ENCODE measurements at regions not wholly inside any gene's neighbourhood (a gene's known extent, or its start where the extent isn't known, plus 50 kb on each side); places are given as distances from the start of the nearest gene placed in this dataset.
"Not testable (repeated sequence)": the region's sequence is repeated elsewhere in the genome, so short reads cannot be mapped to it uniquely, and the experiment has no call there.

GRCh38 chr4:14335872-14336271 lies 666.4 kb upstream of the CPEB2 start:
- no peak for DNase-seq

- no peak for DNase-seq
These were observed 665.6 kb upstream of the CPEB2 start for GRCh38 chr4:14336656-14337055.

- DNase-seq = no peak
These were observed 664.2 kb upstream of the CPEB2 start for GRCh38 chr4:14337892-14338584.

- DNase-seq = no peak
These were observed 663.6 kb upstream of the CPEB2 start for GRCh38 chr4:14338585-14339265.

GRCh38 chr4:14339715-14340114 lies 662.6 kb upstream of the CPEB2 start:
- DNase-seq = no peak

- DNase-seq = no peak
These were observed 662.0 kb upstream of the CPEB2 start for GRCh38 chr4:14340321-14340720.

- no peak for DNase-seq
These were observed 658.3 kb upstream of the CPEB2 start for GRCh38 chr4:14343961-14344360.

GRCh38 chr4:14345356-14345775 lies 656.9 kb upstream of the CPEB2 start:
- DNase-seq = no peak

GRCh38 chr4:14347526-14347925 lies 654.8 kb upstream of the CPEB2 start:
- no peak for DNase-seq

GRCh38 chr4:14348506-14348905 lies 653.8 kb upstream of the CPEB2 start:
- no peak for DNase-seq

- not testable (repeated sequence) for DNase-seq
These were observed 643.6 kb upstream of the CPEB2 start for GRCh38 chr4:14358544-14359160.

- DNase-seq = no peak
These were observed 642.3 kb upstream of the CPEB2 start for GRCh38 chr4:14359991-14360390.

- no peak for DNase-seq
These were observed 641.2 kb upstream of the CPEB2 start for GRCh38 chr4:14361084-14361483.

- DNase-seq = no peak
These were observed 639.9 kb upstream of the CPEB2 start for GRCh38 chr4:14362385-14362784.

- DNase-seq = no peak
These were observed 637.2 kb upstream of the CPEB2 start for GRCh38 chr4:14364953-14365536.

GRCh38 chr4:14368391-14368790 lies 633.9 kb upstream of the CPEB2 start:
- no peak for DNase-seq

- no peak for DNase-seq
These were observed 631.1 kb upstream of the CPEB2 start for GRCh38 chr4:14371131-14371530.

GRCh38 chr4:14375816-14376215 lies 626.5 kb upstream of the CPEB2 start:
- DNase-seq = no peak

- no peak for DNase-seq
These were observed 623.1 kb upstream of the CPEB2 start for GRCh38 chr4:14379183-14379582.

GRCh38 chr4:14383652-14384051 lies 618.6 kb upstream of the CPEB2 start:
- DNase-seq = no peak

- DNase-seq = no peak
These were observed 617.5 kb upstream of the CPEB2 start for GRCh38 chr4:14384824-14385223.

- DNase-seq = no peak
These were observed 616.1 kb upstream of the CPEB2 start for GRCh38 chr4:14386196-14386595.

- DNase-seq = no peak
These were observed 614.6 kb upstream of the CPEB2 start for GRCh38 chr4:14387647-14388046.

GRCh38 chr4:14392378-14392777 lies 609.9 kb upstream of the CPEB2 start:
- DNase-seq = no peak

Data from stimulated activated CD4-positive, alpha-beta T cell treated with anti-CD3 and anti-CD28 coated beads, Interleukin-4, amount 100 ng/mL, for 1 hour (primary cell).